Gastroesophageal sphincter (tissue), 4 donors: ENCODE measurements at regions not wholly inside any gene's neighbourhood (a gene's known extent, or its start where the extent isn't known, plus 50 kb on each side); places are given as distances from the start of the nearest gene placed in this dataset.

Source experiments
- ATAC-seq: fragments of 150-250 bp; one replicate; pipeline ENCODE4 v1.9.1; 2016; ENCODE audit warnings: mild to moderate bottlenecking, moderate library complexity
- H3K27ac ChIP-seq, 4 donors: fragments of 200-600 bp; sonication (generic) in 3 of 4; 1 replicate in 3 of 4; 2 replicates in 1 of 4; pipeline ENCODE4 v1.5.1; 2016 to 2019
- H3K27me3 ChIP-seq: fragments of 200-600 bp; sonication (generic); one replicate; pipeline ENCODE4 v1.5.1; 2019
- H3K36me3 ChIP-seq, 2 donors: fragments of 200-600 bp; sonication (generic); one replicate each; pipeline ENCODE4 v1.5.1; 2019; ENCODE audit warnings: control low read depth in 1 of 2
- H3K4me1 ChIP-seq, 3 donors: fragments of 200-600 bp; sonication (generic); 1 replicate in 2 of 3; 2 replicates in 1 of 3; pipeline ENCODE4 v1.5.1; 2016 to 2019; ENCODE audit warnings: control low read depth in 2 of 3
- H3K4me3 ChIP-seq, 2 donors: fragments of 200-600 bp; sonication (generic); one replicate each; pipeline ENCODE4 v1.5.1; 2019; ENCODE audit warnings: mild to moderate bottlenecking in 1 of 2, moderate library complexity in 1 of 2
- H3K9me3 ChIP-seq, 3 donors: fragments of 200-600 bp; sonication (generic); one replicate each; pipeline ENCODE4 v1.5.1; 2017 to 2019; ENCODE audit warnings: control low read depth in 2 of 3
- EP300 ChIP-seq: sonication (generic); formaldehyde crosslinking; IDR thresholded peaks from one replicate; pipeline ENCODE4 v1.6.1; 2017; ENCODE audit warnings: antibody characterized with exemption, mild to moderate bottlenecking
- POLR2A ChIP-seq, 2 donors: fragments of 450-650 bp; IDR thresholded peaks; one replicate each; pipeline ENCODE4 v1.6.1; 2017; ENCODE audit warnings: antibody characterized with exemption in 2 of 2, mild to moderate bottlenecking in 2 of 2, moderate library complexity in 1 of 2
- POLR2AphosphoS5 ChIP-seq: sonication (generic); formaldehyde crosslinking; IDR thresholded peaks from one replicate; pipeline ENCODE4 v1.6.1; 2017; ENCODE audit warnings: antibody characterized with exemption
- WGBS, 2 donors: methylation state at CpG; one replicate each; pipeline ENCODE4 v1.1.5; 2018; ENCODE audit warnings: low coverage in 1 of 2; 5-methylcytosine and 5-hydroxymethylcytosine counted together
- TF ChIP-seq, protein P1 (sequence below), 4 experiments: fragments of 200-600 bp in 2 of 4; fragments of 450-650 bp in 2 of 4; sonication (generic) in 1 of 4; IDR thresholded peaks; one replicate each; pipeline ENCODE4 v1.5.1; 2017 to 2019; ENCODE audit warnings: antibody characterized with exemption in 4 of 4, mild to moderate bottlenecking in 2 of 4, moderate library complexity in 2 of 4

DNA sequence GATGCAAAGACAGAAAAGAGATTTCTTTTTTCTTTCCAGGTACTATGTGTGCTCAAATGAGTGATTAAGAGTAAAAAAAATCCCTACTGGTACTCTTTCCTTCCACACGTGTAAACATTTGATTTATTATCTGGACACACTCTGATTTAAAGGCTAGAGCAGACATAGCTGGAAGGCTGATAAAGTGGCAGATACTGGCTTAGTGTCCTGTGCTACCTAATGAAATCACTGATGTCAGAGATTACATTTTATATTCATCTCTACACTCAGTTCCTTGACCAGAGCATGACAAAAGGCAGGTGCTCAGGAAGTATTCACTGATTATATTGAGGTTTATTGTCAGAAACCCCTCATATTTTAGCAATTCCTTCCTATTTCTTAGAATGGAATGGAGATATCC lies 136.6 kb upstream of the SLC38A2 start:
- Histone ChIP-seq H3K36me3 (no peaks in the 10 kb centered on the region), H3K4me1 (no peaks in the 10 kb centered on the region), H3K27ac (no peak overlapping the region), H3K9me3 (peaks cover 0 to 22% (median 0%) of the 10 kb centered on the region in 3 donors), H3K27me3 (no peaks in the 10 kb centered on the region), H3K4me3 (no peak overlapping the region)
- WGBS, 2 donors = 42 to 50% methylated on average over 1 of the region's 1 CpG
- TF ChIP-seq, protein P1, sequence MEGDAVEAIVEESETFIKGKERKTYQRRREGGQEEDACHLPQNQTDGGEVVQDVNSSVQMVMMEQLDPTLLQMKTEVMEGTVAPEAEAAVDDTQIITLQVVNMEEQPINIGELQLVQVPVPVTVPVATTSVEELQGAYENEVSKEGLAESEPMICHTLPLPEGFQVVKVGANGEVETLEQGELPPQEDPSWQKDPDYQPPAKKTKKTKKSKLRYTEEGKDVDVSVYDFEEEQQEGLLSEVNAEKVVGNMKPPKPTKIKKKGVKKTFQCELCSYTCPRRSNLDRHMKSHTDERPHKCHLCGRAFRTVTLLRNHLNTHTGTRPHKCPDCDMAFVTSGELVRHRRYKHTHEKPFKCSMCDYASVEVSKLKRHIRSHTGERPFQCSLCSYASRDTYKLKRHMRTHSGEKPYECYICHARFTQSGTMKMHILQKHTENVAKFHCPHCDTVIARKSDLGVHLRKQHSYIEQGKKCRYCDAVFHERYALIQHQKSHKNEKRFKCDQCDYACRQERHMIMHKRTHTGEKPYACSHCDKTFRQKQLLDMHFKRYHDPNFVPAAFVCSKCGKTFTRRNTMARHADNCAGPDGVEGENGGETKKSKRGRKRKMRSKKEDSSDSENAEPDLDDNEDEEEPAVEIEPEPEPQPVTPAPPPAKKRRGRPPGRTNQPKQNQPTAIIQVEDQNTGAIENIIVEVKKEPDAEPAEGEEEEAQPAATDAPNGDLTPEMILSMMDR (IDR thresholded peaks at IDR 0.05) = no peak
- TF ChIP-seq EP300 (no peak), POLR2AphosphoS5 (no peak), POLR2A (IDR thresholded peaks at IDR 0.05) (no peak)
- ATAC-seq = no peak

DNA sequence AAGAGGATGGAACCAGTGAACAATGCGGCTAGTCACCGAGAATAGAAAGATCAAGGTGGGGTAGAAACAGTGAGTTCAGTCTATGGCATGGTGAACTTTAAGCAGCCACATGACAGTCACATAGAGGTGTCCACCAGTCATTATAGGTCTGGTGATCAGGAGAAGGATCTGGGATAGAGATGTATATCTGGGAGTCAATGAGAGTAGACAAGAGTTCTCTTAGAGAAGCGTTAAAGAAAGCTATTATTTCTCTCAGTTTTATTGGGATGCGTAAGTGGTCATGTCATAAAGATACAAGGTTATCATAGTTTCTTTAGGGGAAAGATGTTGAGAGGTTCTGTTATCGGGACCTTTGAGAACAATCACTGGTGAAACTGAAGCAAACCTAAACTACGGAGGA lies 136.1 kb upstream of the SLC38A2 start:
- H3K4me1 ChIP-seq = no peaks in the 10 kb centered on the region
- H3K4me3 ChIP-seq = no peak overlapping the region
- H3K27ac ChIP-seq = no peak overlapping the region
- TF ChIP-seq, protein P1 (IDR thresholded peaks at IDR 0.05) = no peak
- no peak for TF ChIP-seq POLR2AphosphoS5
- peaks cover 0 to 22% (median 0%) of the 10 kb centered on the region in 3 donors for H3K9me3 ChIP-seq
- no peaks in the 10 kb centered on the region for H3K27me3 ChIP-seq
- no peaks in the 10 kb centered on the region for H3K36me3 ChIP-seq
- 92 to 99% methylated on average over 4 to 6 of the region's 6 CpGs for WGBS, 2 donors
- ATAC-seq = no peak

DNA sequence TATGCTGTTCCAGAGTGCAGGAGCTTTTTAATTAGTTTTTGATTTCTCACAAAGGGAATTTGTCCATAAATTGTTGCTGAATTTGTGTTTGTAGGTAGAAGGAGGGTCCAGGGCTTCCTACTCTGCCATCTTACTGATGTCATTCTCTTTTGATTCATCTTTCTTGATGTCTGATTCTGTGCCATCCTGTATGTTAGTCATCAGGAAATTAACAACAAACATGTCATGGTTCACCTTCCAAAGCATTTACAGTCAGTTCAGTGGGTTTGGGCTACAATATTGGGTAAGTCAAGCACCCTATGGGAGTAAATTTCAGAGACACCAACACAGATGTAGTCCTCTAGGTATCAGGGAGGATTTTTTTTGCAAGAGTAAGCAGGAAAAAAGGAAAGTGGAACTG lies 135.2 kb upstream of the SLC38A2 start:
- Histone ChIP-seq H3K9me3 (peaks cover 0 to 22% (median 0%) of the 10 kb centered on the region in 3 donors), H3K36me3 (no peaks in the 10 kb centered on the region), H3K4me1 (no peaks in the 10 kb centered on the region), H3K27me3 (no peaks in the 10 kb centered on the region), H3K27ac (no peak overlapping the region), H3K4me3 (no peak overlapping the region)
- TF ChIP-seq POLR2A (IDR thresholded peaks at IDR 0.05) = no peak
- TF ChIP-seq, protein P1 (IDR thresholded peaks at IDR 0.05) = no peak
- TF ChIP-seq POLR2AphosphoS5 = no peak
- TF ChIP-seq EP300 = no peak
- no peak for ATAC-seq

DNA sequence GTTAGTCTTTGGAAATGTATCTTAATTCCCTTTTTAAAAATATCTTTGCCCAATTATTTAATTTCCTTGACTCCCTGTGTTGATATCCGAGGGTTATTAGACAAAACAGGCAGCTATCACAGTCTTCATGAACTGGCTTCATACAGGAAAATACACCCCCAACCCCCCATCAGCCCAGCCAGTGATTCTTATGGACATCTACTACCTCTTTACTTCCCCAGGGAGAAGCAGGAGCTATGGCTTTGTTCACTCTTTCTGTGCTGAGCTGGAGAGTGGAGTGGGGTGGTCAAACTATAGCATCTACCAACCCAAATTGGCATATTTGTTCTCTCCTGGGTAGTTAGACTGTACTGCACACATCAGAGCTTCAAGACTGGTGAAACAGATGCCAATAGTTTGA lies 134.4 kb upstream of the SLC38A2 start:
- WGBS, 2 donors = 100% methylated on average over 1 of the region's 1 CpG

DNA sequence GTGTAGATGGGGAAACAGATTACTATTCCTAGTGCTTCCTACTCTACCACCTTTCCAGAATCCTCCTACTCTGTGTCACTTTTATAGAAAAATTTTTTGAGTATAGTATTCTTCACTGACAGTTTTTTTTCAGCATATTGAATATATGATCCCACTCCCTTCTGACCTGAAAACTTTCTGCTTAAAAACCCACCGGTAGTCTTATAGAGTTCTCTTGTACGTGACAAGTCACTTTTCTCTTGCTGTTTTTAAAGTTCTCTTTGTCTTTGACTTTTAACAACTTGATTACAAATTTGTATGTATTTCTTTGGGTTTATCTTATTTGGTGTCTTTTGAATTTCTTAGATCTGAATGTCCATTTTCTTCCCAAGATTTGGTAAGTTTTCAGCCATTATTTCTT lies 133.6 kb upstream of the SLC38A2 start:
- WGBS, 2 donors = 93 to 100% methylated on average over 2 of the region's 2 CpGs
- no peak for ATAC-seq

More for the DNA sequence above, 134.4 kb upstream of the SLC38A2 start:
- TF ChIP-seq POLR2A (IDR thresholded peaks at IDR 0.05) = no peak
- TF ChIP-seq, protein P1 (IDR thresholded peaks at IDR 0.05) = no peak
- TF ChIP-seq EP300 = no peak
- no peak for TF ChIP-seq POLR2AphosphoS5
- no peak overlapping the region for H3K4me3 ChIP-seq
- no peaks in the 10 kb centered on the region for H3K4me1 ChIP-seq
- H3K27ac ChIP-seq = no peak overlapping the region
- ATAC-seq = no peak
- no peaks in the 10 kb centered on the region for H3K27me3 ChIP-seq
- peaks cover 0 to 22% (median 0%) of the 10 kb centered on the region in 3 donors for H3K9me3 ChIP-seq
- H3K36me3 ChIP-seq = no peaks in the 10 kb centered on the region

More for the DNA sequence above, 133.6 kb upstream of the SLC38A2 start:
- no peak overlapping the region for H3K27ac ChIP-seq
- H3K27me3 ChIP-seq = no peaks in the 10 kb centered on the region
- peaks cover 0 to 21% (median 0%) of the 10 kb centered on the region in 3 donors for H3K9me3 ChIP-seq
- H3K4me3 ChIP-seq = no peak overlapping the region
- TF ChIP-seq POLR2A (IDR thresholded peaks at IDR 0.05) = no peak
- no peak for TF ChIP-seq POLR2AphosphoS5
- TF ChIP-seq EP300 = no peak
- TF ChIP-seq, protein P1 (IDR thresholded peaks at IDR 0.05) = no peak
- no peaks in the 10 kb centered on the region for H3K4me1 ChIP-seq
- H3K36me3 ChIP-seq = no peaks in the 10 kb centered on the region
